ENCODE measurements at regions not wholly inside any gene's neighbourhood (a gene's known extent, or its start where the extent isn't known, plus 50 kb on each side); places are given as distances from the start of the nearest gene placed in this dataset.

- ChIA-PET CTCF (no interaction called here), POLR2A (ENCODE audit: unreplicated experiment) (no interaction called here)
- no peak for DNase-seq
- H3K9me3 ChIP-seq (ENCODE audit: low read length) = no peaks in the 10 kb centered on the region
- no TSS peak for BruUV-seq (replicated peaks)
- H4K20me1 ChIP-seq (ENCODE audit: low read length) = no peaks in the 10 kb centered on the region
- H2AFZ ChIP-seq (ENCODE audit: low read length) = no peak overlapping the region
- no peaks in the 10 kb centered on the region for H3F3A ChIP-seq (ENCODE audit: low read length, unreplicated experiment)
- H3K4me1 ChIP-seq (ENCODE audit: insufficient read depth, low read length) = no peaks in the 10 kb centered on the region
- no peak overlapping the region for H3K27ac ChIP-seq (ENCODE audit: low read length)
- no peaks in the 10 kb centered on the region for H3K36me3 ChIP-seq (ENCODE audit: low read depth, low read length)
- no peaks in the 10 kb centered on the region for H3K79me2 ChIP-seq (ENCODE audit: low read length)
- no peak for ATAC-seq
- H3K9ac ChIP-seq (ENCODE audit: low read length) = no peak overlapping the region
- intact Hi-C loops (cut with micrococcal nuclease) = no loop called here
- H3K27me3 ChIP-seq (ENCODE audit: low read length) = no peaks in the 10 kb centered on the region
- no peak overlapping the region for H3K4me3 ChIP-seq (ENCODE audit: low read length)
- TF ChIP-seq, protein P1, sequence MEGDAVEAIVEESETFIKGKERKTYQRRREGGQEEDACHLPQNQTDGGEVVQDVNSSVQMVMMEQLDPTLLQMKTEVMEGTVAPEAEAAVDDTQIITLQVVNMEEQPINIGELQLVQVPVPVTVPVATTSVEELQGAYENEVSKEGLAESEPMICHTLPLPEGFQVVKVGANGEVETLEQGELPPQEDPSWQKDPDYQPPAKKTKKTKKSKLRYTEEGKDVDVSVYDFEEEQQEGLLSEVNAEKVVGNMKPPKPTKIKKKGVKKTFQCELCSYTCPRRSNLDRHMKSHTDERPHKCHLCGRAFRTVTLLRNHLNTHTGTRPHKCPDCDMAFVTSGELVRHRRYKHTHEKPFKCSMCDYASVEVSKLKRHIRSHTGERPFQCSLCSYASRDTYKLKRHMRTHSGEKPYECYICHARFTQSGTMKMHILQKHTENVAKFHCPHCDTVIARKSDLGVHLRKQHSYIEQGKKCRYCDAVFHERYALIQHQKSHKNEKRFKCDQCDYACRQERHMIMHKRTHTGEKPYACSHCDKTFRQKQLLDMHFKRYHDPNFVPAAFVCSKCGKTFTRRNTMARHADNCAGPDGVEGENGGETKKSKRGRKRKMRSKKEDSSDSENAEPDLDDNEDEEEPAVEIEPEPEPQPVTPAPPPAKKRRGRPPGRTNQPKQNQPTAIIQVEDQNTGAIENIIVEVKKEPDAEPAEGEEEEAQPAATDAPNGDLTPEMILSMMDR (conservative IDR thresholded peaks at IDR 0.05; ENCODE audit: low read depth, low read length) = no peak
- TF ChIP-seq EZH2phosphoT487 (IDR thresholded peaks at IDR 0.05; ENCODE audit: borderline replicate concordance, low read length) (no peak), EZH2 (IDR thresholded peaks at IDR 0.05; ENCODE audit: low read length, unreplicated experiment) (no peak)
- H3K4me2 ChIP-seq (ENCODE audit: low read length) = no peak overlapping the region
- H3K9me2 ChIP-seq (replicated peaks; ENCODE audit: low read length) = no peaks in the 10 kb centered on the region
These were observed 1179.8 kb downstream of the BRD1 start for GRCh38 chr22:48647606-48648515.

GRCh38 chr22:48647051-48647450 lies 1180.6 kb downstream of the BRD1 start:
- POLR2A ChIA-PET (ENCODE audit: unreplicated experiment) = no interaction called here
- H3F3A ChIP-seq (ENCODE audit: low read length, unreplicated experiment) = no peaks in the 10 kb centered on the region

More at GRCh38 chr22:48647051-48647450, 1180.6 kb downstream of the BRD1 start:
- DNase-seq (no peak), ATAC-seq (no peak)
- Histone ChIP-seq H3K79me2 (ENCODE audit: low read length) (no peaks in the 10 kb centered on the region), H3K4me2 (ENCODE audit: low read length) (no peak overlapping the region), H3K4me3 (ENCODE audit: low read length) (no peak overlapping the region), H3K27ac (ENCODE audit: low read length) (no peak overlapping the region), H3K9ac (ENCODE audit: low read length) (no peak overlapping the region), H2AFZ (ENCODE audit: low read length) (no peak overlapping the region), H3K4me1 (ENCODE audit: insufficient read depth, low read length) (no peaks in the 10 kb centered on the region), H3K27me3 (ENCODE audit: low read length) (no peaks in the 10 kb centered on the region), H4K20me1 (ENCODE audit: low read length) (no peaks in the 10 kb centered on the region), H3K36me3 (ENCODE audit: low read depth, low read length) (no peaks in the 10 kb centered on the region), H3K9me3 (ENCODE audit: low read length) (no peaks in the 10 kb centered on the region), H3K9me2 (replicated peaks; ENCODE audit: low read length) (no peaks in the 10 kb centered on the region)
- BruUV-seq (replicated peaks) = no TSS peak
- intact Hi-C loops (cut with micrococcal nuclease) = no loop called here
- CTCF ChIA-PET = no interaction called here
- no peak for TF ChIP-seq EZH2phosphoT487 (IDR thresholded peaks at IDR 0.05; ENCODE audit: borderline replicate concordance, low read length)
- TF ChIP-seq EZH2 (IDR thresholded peaks at IDR 0.05; ENCODE audit: low read length, unreplicated experiment) = no peak
- TF ChIP-seq, protein P1 (conservative IDR thresholded peaks at IDR 0.05; ENCODE audit: low read depth, low read length) = no peak

All from PC-3 (cell line).